HG02981 (cell line): ENCODE measurements at regions not wholly inside any gene's neighbourhood (a gene's known extent, or its start where the extent isn't known, plus 50 kb on each side); places are given as distances from the start of the nearest gene placed in this dataset.
"Not testable (repeated sequence)": the region's sequence is repeated elsewhere in the genome, so short reads cannot be mapped to it uniquely, and the experiment has no call there.

Experiments used
- ATAC-seq: cut with Tn5 transposase; IDR thresholded peaks from one replicate; pipeline ENCODE4 v1.9.1; 2021; ENCODE audit warnings: mild to moderate bottlenecking, moderate library complexity; ENCODE audit not compliant: unreplicated experiment

- ATAC-seq = no peak
Observed at GRCh38 chr7:12930534-12930933, 243.1 kb downstream of the ARL4A start.

- ATAC-seq = not testable (repeated sequence)
Observed at GRCh38 chr7:12931465-12931864, 244.0 kb downstream of the ARL4A start.

- ATAC-seq = no peak
Observed at GRCh38 chr7:12939694-12940093, 252.3 kb downstream of the ARL4A start.

- no peak for ATAC-seq
Observed at GRCh38 chr7:12941512-12941911, 254.1 kb downstream of the ARL4A start.

GRCh38 chr7:12942609-12943008 lies 255.2 kb downstream of the ARL4A start:
- no peak for ATAC-seq

- no peak for ATAC-seq
Observed at GRCh38 chr7:12943781-12944180, 256.3 kb downstream of the ARL4A start.

- no peak for ATAC-seq
Observed at GRCh38 chr7:12945901-12946300, 258.5 kb downstream of the ARL4A start.

- ATAC-seq = no peak
Observed at GRCh38 chr7:12947465-12947864, 260.0 kb downstream of the ARL4A start.

- no peak for ATAC-seq
Observed at GRCh38 chr7:12949060-12949931, 261.9 kb downstream of the ARL4A start.

GRCh38 chr7:12951397-12951801 lies 264.0 kb downstream of the ARL4A start:
- no peak for ATAC-seq

- ATAC-seq = no peak
Observed at GRCh38 chr7:12954380-12955033, 267.1 kb downstream of the ARL4A start.

- ATAC-seq = no peak
Observed at GRCh38 chr7:12957487-12957886, 270.1 kb downstream of the ARL4A start.

GRCh38 chr7:12961910-12962480 lies 274.6 kb downstream of the ARL4A start:
- no peak for ATAC-seq

- ATAC-seq = no peak
Observed at GRCh38 chr7:12963435-12963834, 276.0 kb downstream of the ARL4A start.

- no peak for ATAC-seq
Observed at GRCh38 chr7:12964836-12965235, 277.4 kb downstream of the ARL4A start.

- no peak for ATAC-seq
Observed at GRCh38 chr7:12965767-12966166, 278.3 kb downstream of the ARL4A start.

- no peak for ATAC-seq
Observed at GRCh38 chr7:12967322-12967721, 279.9 kb downstream of the ARL4A start.

GRCh38 chr7:12968836-12969422 lies 281.5 kb downstream of the ARL4A start:
- ATAC-seq = no peak

- ATAC-seq = no peak
Observed at GRCh38 chr7:12970626-12971025, 283.2 kb downstream of the ARL4A start.

- no peak for ATAC-seq
Observed at GRCh38 chr7:12974451-12975166, 287.2 kb downstream of the ARL4A start.

- ATAC-seq = no peak
Observed at GRCh38 chr7:12975412-12975811, 288.0 kb downstream of the ARL4A start.
